Ishikawa (cell line): ENCODE measurements at regions not wholly inside any gene's neighbourhood (a gene's known extent, or its start where the extent isn't known, plus 50 kb on each side); places are given as distances from the start of the nearest gene placed in this dataset.

Experiments
- CEBPB ChIP-seq: IDR thresholded peaks from 2 replicates; pipeline ENCODE4 v1.6.1; 2012
- CREB1 ChIP-seq: IDR thresholded peaks from 2 replicates; pipeline ENCODE4 v1.6.1; 2012; ENCODE audit warnings: low read depth
- EP300 ChIP-seq: IDR thresholded peaks from 2 replicates; pipeline ENCODE4 v1.6.1; 2012; ENCODE audit warnings: borderline replicate concordance
- FOXM1 ChIP-seq: IDR thresholded peaks from 2 replicates; pipeline ENCODE4 v1.6.1; 2012; ENCODE audit warnings: low read depth, borderline replicate concordance
- MAX ChIP-seq: IDR thresholded peaks from 2 replicates; pipeline ENCODE4 v1.6.1; 2012
- NFIC ChIP-seq: IDR thresholded peaks from 2 replicates; pipeline ENCODE4 v1.6.1; 2012
- RAD21 ChIP-seq: IDR thresholded peaks from 2 replicates; pipeline ENCODE4 v1.6.1; 2012; ENCODE audit warnings: low read depth
- TAF1 ChIP-seq: IDR thresholded peaks from 2 replicates; pipeline ENCODE4 v1.6.1; 2012; ENCODE audit warnings: low read depth, mild to moderate bottlenecking
- TCF12 ChIP-seq: IDR thresholded peaks from 2 replicates; pipeline ENCODE4 v1.6.1; 2012; ENCODE audit warnings: low read depth
- TEAD4 ChIP-seq: IDR thresholded peaks from 2 replicates; pipeline ENCODE4 v1.6.1; 2012
- USF1 ChIP-seq: IDR thresholded peaks from 2 replicates; pipeline ENCODE4 v1.6.1; 2012
- TF ChIP-seq, protein P1 (sequence below): IDR thresholded peaks from 2 replicates; pipeline ENCODE4 v1.6.1; 2012; ENCODE audit warnings: low read depth, mild to moderate bottlenecking

GRCh38 chr2:188865681-188866080, 108.5 kb upstream of the COL3A1 start:
- no peak for TF ChIP-seq FOXM1
- TF ChIP-seq CEBPB, result no peak
- no peak for TF ChIP-seq EP300
- TF ChIP-seq CREB1, result no peak
- TF ChIP-seq, protein P1, sequence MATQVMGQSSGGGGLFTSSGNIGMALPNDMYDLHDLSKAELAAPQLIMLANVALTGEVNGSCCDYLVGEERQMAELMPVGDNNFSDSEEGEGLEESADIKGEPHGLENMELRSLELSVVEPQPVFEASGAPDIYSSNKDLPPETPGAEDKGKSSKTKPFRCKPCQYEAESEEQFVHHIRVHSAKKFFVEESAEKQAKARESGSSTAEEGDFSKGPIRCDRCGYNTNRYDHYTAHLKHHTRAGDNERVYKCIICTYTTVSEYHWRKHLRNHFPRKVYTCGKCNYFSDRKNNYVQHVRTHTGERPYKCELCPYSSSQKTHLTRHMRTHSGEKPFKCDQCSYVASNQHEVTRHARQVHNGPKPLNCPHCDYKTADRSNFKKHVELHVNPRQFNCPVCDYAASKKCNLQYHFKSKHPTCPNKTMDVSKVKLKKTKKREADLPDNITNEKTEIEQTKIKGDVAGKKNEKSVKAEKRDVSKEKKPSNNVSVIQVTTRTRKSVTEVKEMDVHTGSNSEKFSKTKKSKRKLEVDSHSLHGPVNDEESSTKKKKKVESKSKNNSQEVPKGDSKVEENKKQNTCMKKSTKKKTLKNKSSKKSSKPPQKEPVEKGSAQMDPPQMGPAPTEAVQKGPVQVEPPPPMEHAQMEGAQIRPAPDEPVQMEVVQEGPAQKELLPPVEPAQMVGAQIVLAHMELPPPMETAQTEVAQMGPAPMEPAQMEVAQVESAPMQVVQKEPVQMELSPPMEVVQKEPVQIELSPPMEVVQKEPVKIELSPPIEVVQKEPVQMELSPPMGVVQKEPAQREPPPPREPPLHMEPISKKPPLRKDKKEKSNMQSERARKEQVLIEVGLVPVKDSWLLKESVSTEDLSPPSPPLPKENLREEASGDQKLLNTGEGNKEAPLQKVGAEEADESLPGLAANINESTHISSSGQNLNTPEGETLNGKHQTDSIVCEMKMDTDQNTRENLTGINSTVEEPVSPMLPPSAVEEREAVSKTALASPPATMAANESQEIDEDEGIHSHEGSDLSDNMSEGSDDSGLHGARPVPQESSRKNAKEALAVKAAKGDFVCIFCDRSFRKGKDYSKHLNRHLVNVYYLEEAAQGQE, result no peak
- no peak for TF ChIP-seq MAX
- no peak for TF ChIP-seq TCF12
- TF ChIP-seq TEAD4, result no peak
- no peak for TF ChIP-seq TAF1
- TF ChIP-seq NFIC, result no peak
- TF ChIP-seq RAD21, result no peak
- no peak for TF ChIP-seq USF1
